Astrocyte (in vitro differentiated cells and primary cell): ENCODE measurements at regions not wholly inside any gene's neighbourhood (a gene's known extent, or its start where the extent isn't known, plus 50 kb on each side); places are given as distances from the start of the nearest gene placed in this dataset.

Source experiments
- CTCF ChIP-seq: IDR thresholded peaks from 2 replicates; pipeline ENCODE4 v1.5.1; 2011; ENCODE audit warnings: low read depth, mild to moderate bottlenecking, inconsistent platforms, low read length, moderate library complexity; ENCODE audit not compliant: insufficient read depth
- EZH2 ChIP-seq: IDR thresholded peaks from 2 replicates; pipeline ENCODE4 v1.6.1; 2012; ENCODE audit warnings: mild to moderate bottlenecking, low read length, inconsistent platforms; ENCODE audit not compliant: insufficient read depth

DNA sequence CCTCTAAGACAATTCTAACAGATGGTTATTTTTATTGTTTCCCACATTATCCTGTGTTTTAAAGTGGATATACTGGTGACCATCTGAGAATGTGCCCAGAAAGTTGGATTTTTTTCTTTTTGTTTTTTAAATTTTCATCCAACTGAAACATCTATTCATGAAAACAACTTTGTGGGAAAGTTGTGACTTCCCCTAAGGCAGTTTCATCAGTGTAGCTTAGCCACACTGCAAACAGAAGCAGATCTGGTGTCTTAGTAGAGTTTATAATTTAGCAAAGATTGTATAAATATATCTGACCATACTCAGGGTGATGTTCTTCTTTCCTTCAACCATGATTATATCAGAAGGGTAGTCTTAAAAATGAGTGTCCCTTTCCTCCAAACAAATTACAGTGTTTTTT is 1241.3 kb downstream of the MAT2B start:
- no peak for TF ChIP-seq CTCF
- TF ChIP-seq EZH2 = no peak
